Activated T-cell treated with anti-CD3 and anti-CD28 coated beads for 48 hours (primary cell): ENCODE measurements at regions not wholly inside any gene's neighbourhood (a gene's known extent, or its start where the extent isn't known, plus 50 kb on each side); places are given as distances from the start of the nearest gene placed in this dataset.

Experiments used
- DNase-seq: peaks from one replicate; pipeline ENCODE4 v3.0.0-alpha.2; 2020; ENCODE audit warnings: low read depth

GRCh38 chr11:92837595-92837994, 131.9 kb upstream of the MTNR1B start:
- DNase-seq = no peak

- no peak for DNase-seq
Measured at GRCh38 chr11:92838759-92839310, 130.6 kb upstream of the MTNR1B start.

GRCh38 chr11:92839450-92839849, 130.0 kb upstream of the MTNR1B start:
- no peak for DNase-seq

GRCh38 chr11:92841719-92842118, 127.7 kb upstream of the MTNR1B start:
- no peak for DNase-seq

- no peak for DNase-seq
Measured at GRCh38 chr11:92843455-92843854, 126.0 kb upstream of the MTNR1B start.

GRCh38 chr11:92844197-92844596, 125.3 kb upstream of the MTNR1B start:
- no peak for DNase-seq

GRCh38 chr11:92845390-92845789, 124.1 kb upstream of the MTNR1B start:
- no peak for DNase-seq

- no peak for DNase-seq
Measured at GRCh38 chr11:92845805-92846204, 123.6 kb upstream of the MTNR1B start.

GRCh38 chr11:92846491-92847125, 122.8 kb upstream of the MTNR1B start:
- DNase-seq = no peak

GRCh38 chr11:92848578-92848977, 120.9 kb upstream of the MTNR1B start:
- no peak for DNase-seq

- no peak for DNase-seq
Measured at GRCh38 chr11:92850296-92850826, 119.1 kb upstream of the MTNR1B start.

- no peak for DNase-seq
Measured at GRCh38 chr11:92852229-92852628, 117.2 kb upstream of the MTNR1B start.

GRCh38 chr11:92852946-92853345, 116.5 kb upstream of the MTNR1B start:
- no peak for DNase-seq

GRCh38 chr11:92854162-92854561, 115.3 kb upstream of the MTNR1B start:
- no peak for DNase-seq

GRCh38 chr11:92854952-92855351, 114.5 kb upstream of the MTNR1B start:
- DNase-seq = no peak

GRCh38 chr11:92855607-92856405, 113.6 kb upstream of the MTNR1B start:
- no peak for DNase-seq

GRCh38 chr11:92857407-92857806, 112.0 kb upstream of the MTNR1B start:
- DNase-seq = no peak

GRCh38 chr11:92859156-92859690, 110.2 kb upstream of the MTNR1B start:
- no peak for DNase-seq

- DNase-seq = no peak
Measured at GRCh38 chr11:92861634-92862033, 107.8 kb upstream of the MTNR1B start.

- no peak for DNase-seq
Measured at GRCh38 chr11:92865352-92865751, 104.1 kb upstream of the MTNR1B start.

GRCh38 chr11:92866679-92867282, 102.7 kb upstream of the MTNR1B start:
- DNase-seq = no peak

- DNase-seq = no peak
Measured at GRCh38 chr11:92867913-92868619, 101.4 kb upstream of the MTNR1B start.
